H1 (cell line): ENCODE measurements at regions not wholly inside any gene's neighbourhood (a gene's known extent, or its start where the extent isn't known, plus 50 kb on each side); places are given as distances from the start of the nearest gene placed in this dataset.

Source experiments
- CREB1 ChIP-seq: IDR thresholded peaks from 2 replicates; pipeline ENCODE4 v1.6.1; 2012; ENCODE audit warnings: inconsistent platforms
- EP300 ChIP-seq, 2 experiments: IDR thresholded peaks; 1 replicate in 1 of 2; 2 replicates in 1 of 2; pipeline ENCODE4 v1.6.1; 2011 to 2012; ENCODE audit warnings: low read depth in 2 of 2, low read length in 2 of 2, mild to moderate bottlenecking in 2 of 2, borderline replicate concordance in 1 of 2, inconsistent platforms in 1 of 2, moderate library complexity in 1 of 2
- EZH2 ChIP-seq: fragments of 200-600 bp; sonication (generic); IDR thresholded peaks from 2 replicates; pipeline ENCODE4 v1.7.1; 2012; ENCODE audit warnings: low read depth, mild to moderate bottlenecking, moderate library complexity, low read length, inconsistent platforms; ENCODE audit not compliant: severe bottlenecking
- HDAC2 ChIP-seq, 2 experiments: fragments of 300-600 bp in 1 of 2; sonication (generic) in 1 of 2; IDR thresholded peaks; 2 replicates each; pipeline ENCODE4 v1.6.1; 2011 to 2012; ENCODE audit warnings: low read depth in 2 of 2, low read length in 2 of 2, mild to moderate bottlenecking in 2 of 2, moderate library complexity in 2 of 2, borderline replicate concordance in 1 of 2, inconsistent platforms in 1 of 2
- KDM1A ChIP-seq: fragments of 200-600, 300-600 bp; sonication (generic); IDR thresholded peaks from 2 replicates; pipeline ENCODE4 v1.7.1; 2016; ENCODE audit warnings: mild to moderate bottlenecking, low read length, borderline replicate concordance
- POLR2AphosphoS5 ChIP-seq: IDR thresholded peaks from 2 replicates; pipeline ENCODE4 v1.6.1; 2011; ENCODE audit warnings: low read depth, low read length
- POU5F1 ChIP-seq: IDR thresholded peaks from 2 replicates; pipeline ENCODE4 v1.6.1; 2011; ENCODE audit warnings: low read depth, mild to moderate bottlenecking, low read length, moderate library complexity
- SP1 ChIP-seq: IDR thresholded peaks from 2 replicates; pipeline ENCODE4 v1.6.1; 2011; ENCODE audit warnings: low read depth, low read length
- SP4 ChIP-seq: IDR thresholded peaks from 2 replicates; pipeline ENCODE4 v1.6.1; 2012; ENCODE audit warnings: low read length, inconsistent platforms
- TF ChIP-seq, protein P1 (sequence below): fragments of 300-600 bp; sonication (generic); IDR thresholded peaks from 2 replicates; pipeline ENCODE4 v1.7.1; 2012; ENCODE audit warnings: low read length, moderate library complexity, mild to moderate bottlenecking, inconsistent platforms; ENCODE audit not compliant: insufficient replicate concordance
- TF ChIP-seq, protein P2 (sequence below): IDR thresholded peaks from 2 replicates; pipeline ENCODE4 v1.6.1; 2011; ENCODE audit warnings: low read length, improper control_type of control experiment

DNA sequence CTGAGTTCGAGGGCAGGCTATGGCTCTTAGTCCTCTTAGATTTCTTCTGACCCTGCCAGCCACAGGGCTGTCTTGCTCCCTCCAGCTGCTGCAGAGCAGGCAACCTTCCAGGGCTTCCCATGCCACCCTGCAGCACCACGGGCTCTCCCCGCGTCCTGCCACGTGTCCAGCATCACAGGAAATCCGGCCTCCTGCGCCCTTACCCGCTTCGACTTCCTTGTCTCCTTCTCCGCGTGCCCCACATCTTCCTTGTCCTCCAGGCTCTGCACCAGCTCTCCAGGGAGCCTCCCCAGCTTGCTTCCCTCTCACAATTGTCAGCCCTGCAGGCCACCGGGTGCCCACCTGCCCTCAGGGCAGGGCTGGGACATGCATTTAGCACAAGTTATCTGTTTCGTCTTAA, 253.5 kb downstream of the DCDC2C start (continued):
- TF ChIP-seq, protein P1, sequence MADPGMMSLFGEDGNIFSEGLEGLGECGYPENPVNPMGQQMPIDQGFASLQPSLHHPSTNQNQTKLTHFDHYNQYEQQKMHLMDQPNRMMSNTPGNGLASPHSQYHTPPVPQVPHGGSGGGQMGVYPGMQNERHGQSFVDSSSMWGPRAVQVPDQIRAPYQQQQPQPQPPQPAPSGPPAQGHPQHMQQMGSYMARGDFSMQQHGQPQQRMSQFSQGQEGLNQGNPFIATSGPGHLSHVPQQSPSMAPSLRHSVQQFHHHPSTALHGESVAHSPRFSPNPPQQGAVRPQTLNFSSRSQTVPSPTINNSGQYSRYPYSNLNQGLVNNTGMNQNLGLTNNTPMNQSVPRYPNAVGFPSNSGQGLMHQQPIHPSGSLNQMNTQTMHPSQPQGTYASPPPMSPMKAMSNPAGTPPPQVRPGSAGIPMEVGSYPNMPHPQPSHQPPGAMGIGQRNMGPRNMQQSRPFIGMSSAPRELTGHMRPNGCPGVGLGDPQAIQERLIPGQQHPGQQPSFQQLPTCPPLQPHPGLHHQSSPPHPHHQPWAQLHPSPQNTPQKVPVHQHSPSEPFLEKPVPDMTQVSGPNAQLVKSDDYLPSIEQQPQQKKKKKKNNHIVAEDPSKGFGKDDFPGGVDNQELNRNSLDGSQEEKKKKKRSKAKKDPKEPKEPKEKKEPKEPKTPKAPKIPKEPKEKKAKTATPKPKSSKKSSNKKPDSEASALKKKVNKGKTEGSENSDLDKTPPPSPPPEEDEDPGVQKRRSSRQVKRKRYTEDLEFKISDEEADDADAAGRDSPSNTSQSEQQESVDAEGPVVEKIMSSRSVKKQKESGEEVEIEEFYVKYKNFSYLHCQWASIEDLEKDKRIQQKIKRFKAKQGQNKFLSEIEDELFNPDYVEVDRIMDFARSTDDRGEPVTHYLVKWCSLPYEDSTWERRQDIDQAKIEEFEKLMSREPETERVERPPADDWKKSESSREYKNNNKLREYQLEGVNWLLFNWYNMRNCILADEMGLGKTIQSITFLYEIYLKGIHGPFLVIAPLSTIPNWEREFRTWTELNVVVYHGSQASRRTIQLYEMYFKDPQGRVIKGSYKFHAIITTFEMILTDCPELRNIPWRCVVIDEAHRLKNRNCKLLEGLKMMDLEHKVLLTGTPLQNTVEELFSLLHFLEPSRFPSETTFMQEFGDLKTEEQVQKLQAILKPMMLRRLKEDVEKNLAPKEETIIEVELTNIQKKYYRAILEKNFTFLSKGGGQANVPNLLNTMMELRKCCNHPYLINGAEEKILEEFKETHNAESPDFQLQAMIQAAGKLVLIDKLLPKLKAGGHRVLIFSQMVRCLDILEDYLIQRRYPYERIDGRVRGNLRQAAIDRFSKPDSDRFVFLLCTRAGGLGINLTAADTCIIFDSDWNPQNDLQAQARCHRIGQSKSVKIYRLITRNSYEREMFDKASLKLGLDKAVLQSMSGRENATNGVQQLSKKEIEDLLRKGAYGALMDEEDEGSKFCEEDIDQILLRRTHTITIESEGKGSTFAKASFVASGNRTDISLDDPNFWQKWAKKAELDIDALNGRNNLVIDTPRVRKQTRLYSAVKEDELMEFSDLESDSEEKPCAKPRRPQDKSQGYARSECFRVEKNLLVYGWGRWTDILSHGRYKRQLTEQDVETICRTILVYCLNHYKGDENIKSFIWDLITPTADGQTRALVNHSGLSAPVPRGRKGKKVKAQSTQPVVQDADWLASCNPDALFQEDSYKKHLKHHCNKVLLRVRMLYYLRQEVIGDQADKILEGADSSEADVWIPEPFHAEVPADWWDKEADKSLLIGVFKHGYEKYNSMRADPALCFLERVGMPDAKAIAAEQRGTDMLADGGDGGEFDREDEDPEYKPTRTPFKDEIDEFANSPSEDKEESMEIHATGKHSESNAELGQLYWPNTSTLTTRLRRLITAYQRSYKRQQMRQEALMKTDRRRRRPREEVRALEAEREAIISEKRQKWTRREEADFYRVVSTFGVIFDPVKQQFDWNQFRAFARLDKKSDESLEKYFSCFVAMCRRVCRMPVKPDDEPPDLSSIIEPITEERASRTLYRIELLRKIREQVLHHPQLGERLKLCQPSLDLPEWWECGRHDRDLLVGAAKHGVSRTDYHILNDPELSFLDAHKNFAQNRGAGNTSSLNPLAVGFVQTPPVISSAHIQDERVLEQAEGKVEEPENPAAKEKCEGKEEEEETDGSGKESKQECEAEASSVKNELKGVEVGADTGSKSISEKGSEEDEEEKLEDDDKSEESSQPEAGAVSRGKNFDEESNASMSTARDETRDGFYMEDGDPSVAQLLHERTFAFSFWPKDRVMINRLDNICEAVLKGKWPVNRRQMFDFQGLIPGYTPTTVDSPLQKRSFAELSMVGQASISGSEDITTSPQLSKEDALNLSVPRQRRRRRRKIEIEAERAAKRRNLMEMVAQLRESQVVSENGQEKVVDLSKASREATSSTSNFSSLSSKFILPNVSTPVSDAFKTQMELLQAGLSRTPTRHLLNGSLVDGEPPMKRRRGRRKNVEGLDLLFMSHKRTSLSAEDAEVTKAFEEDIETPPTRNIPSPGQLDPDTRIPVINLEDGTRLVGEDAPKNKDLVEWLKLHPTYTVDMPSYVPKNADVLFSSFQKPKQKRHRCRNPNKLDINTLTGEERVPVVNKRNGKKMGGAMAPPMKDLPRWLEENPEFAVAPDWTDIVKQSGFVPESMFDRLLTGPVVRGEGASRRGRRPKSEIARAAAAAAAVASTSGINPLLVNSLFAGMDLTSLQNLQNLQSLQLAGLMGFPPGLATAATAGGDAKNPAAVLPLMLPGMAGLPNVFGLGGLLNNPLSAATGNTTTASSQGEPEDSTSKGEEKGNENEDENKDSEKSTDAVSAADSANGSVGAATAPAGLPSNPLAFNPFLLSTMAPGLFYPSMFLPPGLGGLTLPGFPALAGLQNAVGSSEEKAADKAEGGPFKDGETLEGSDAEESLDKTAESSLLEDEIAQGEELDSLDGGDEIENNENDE = no peak
- TF ChIP-seq POLR2AphosphoS5 = no peak
- TF ChIP-seq, protein P2, sequence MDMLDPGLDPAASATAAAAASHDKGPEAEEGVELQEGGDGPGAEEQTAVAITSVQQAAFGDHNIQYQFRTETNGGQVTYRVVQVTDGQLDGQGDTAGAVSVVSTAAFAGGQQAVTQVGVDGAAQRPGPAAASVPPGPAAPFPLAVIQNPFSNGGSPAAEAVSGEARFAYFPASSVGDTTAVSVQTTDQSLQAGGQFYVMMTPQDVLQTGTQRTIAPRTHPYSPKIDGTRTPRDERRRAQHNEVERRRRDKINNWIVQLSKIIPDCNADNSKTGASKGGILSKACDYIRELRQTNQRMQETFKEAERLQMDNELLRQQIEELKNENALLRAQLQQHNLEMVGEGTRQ = no peak
- no peak for TF ChIP-seq HDAC2 (IDR thresholded peaks at IDR 0.05; ENCODE audit: borderline replicate concordance in 1 of 2, low read depth in 2 of 2, low read length in 2 of 2)
- no peak for TF ChIP-seq EZH2
- TF ChIP-seq POU5F1 = no peak
- TF ChIP-seq CREB1 = no peak
- no peak for TF ChIP-seq SP1
- TF ChIP-seq EP300 (IDR thresholded peaks at IDR 0.05; ENCODE audit: borderline replicate concordance in 1 of 2, low read depth in 2 of 2, low read length in 2 of 2) = no peak
- no peak for TF ChIP-seq KDM1A
- TF ChIP-seq SP4 = no peak
